Loucy (cell line): ENCODE measurements at regions not wholly inside any gene's neighbourhood (a gene's known extent, or its start where the extent isn't known, plus 50 kb on each side); places are given as distances from the start of the nearest gene placed in this dataset.

Experiments
- EZH2phosphoT487 ChIP-seq: fragments of 200-600 bp; IDR thresholded peaks from 2 replicates; pipeline ENCODE4 v1.6.1; 2018; ENCODE audit warnings: antibody characterized with exemption, mild to moderate bottlenecking, moderate library complexity, borderline replicate concordance
- TF ChIP-seq, protein P1 (sequence below): fragments of 200-600 bp; sonication (generic); conservative IDR thresholded peaks from 2 replicates; pipeline ENCODE4 v1.5.1; 2014; ENCODE audit warnings: mild to moderate bottlenecking, antibody characterized with exemption, low read length

DNA sequence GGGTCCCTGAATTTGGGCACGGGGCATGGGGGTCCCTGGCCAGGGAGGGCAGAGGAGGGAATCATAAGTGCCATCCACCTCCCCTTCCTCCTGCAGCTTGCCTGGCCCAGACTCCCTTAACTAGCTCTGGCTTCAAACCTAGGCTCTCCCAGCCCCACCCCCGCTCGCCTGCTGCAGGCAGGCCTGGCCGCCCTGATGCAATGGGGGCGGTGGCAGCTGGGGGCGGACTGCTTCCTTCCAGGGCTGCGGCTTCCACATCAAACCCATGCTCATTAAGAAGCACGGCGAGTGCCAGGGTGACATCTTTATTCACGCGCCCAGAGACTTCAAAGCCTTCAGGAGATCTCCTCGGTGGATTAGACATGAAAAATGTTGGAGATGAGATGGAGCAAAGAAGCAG, 123.1 kb downstream of the TPRA1 start:
- TF ChIP-seq, protein P1, sequence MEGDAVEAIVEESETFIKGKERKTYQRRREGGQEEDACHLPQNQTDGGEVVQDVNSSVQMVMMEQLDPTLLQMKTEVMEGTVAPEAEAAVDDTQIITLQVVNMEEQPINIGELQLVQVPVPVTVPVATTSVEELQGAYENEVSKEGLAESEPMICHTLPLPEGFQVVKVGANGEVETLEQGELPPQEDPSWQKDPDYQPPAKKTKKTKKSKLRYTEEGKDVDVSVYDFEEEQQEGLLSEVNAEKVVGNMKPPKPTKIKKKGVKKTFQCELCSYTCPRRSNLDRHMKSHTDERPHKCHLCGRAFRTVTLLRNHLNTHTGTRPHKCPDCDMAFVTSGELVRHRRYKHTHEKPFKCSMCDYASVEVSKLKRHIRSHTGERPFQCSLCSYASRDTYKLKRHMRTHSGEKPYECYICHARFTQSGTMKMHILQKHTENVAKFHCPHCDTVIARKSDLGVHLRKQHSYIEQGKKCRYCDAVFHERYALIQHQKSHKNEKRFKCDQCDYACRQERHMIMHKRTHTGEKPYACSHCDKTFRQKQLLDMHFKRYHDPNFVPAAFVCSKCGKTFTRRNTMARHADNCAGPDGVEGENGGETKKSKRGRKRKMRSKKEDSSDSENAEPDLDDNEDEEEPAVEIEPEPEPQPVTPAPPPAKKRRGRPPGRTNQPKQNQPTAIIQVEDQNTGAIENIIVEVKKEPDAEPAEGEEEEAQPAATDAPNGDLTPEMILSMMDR, result no peak
- TF ChIP-seq EZH2phosphoT487, result no peak
